ENCODE measurements at regions not wholly inside any gene's neighbourhood (a gene's known extent, or its start where the extent isn't known, plus 50 kb on each side); places are given as distances from the start of the nearest gene placed in this dataset.
"Not testable (repeated sequence)": the region's sequence is repeated elsewhere in the genome, so short reads cannot be mapped to it uniquely, and the experiment has no call there.

GRCh38 chr1:229018674-229019295 lies 252.1 kb upstream of the RAB4A start:
- DNase-seq: no peak

DNA sequence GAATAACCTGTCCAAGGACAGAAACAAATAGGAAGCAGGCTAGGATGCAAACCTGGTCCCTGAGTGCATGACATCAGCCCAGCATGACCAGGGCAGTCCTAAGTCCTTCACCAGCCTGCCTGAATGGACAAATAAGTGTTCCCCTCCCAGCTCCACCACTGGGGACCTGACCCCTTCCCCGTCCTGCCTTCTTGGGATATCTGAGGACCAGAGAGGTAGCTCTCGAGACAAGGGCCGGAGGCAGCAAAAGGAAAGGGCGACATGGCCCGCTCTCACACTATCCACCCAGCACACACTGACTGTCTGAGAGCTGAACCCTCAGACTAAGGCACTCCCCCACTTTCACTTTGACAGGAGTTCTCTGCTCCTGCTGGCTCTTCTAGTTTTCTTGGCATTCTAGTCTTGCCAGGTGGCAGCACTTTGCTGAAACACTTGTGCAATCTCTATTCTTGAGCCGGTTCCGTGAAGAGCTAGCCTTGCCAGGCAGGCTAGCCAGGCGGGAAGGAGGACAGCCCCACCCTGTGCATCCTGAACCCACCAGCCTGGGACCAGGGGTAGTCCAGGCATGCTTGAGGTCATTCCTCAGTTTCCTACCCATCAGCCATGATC lies 251.1 kb upstream of the RAB4A start:
- no peak for DNase-seq

GRCh38 chr1:229021034-229021433 lies 249.9 kb upstream of the RAB4A start:
- not testable (repeated sequence) for DNase-seq

DNA sequence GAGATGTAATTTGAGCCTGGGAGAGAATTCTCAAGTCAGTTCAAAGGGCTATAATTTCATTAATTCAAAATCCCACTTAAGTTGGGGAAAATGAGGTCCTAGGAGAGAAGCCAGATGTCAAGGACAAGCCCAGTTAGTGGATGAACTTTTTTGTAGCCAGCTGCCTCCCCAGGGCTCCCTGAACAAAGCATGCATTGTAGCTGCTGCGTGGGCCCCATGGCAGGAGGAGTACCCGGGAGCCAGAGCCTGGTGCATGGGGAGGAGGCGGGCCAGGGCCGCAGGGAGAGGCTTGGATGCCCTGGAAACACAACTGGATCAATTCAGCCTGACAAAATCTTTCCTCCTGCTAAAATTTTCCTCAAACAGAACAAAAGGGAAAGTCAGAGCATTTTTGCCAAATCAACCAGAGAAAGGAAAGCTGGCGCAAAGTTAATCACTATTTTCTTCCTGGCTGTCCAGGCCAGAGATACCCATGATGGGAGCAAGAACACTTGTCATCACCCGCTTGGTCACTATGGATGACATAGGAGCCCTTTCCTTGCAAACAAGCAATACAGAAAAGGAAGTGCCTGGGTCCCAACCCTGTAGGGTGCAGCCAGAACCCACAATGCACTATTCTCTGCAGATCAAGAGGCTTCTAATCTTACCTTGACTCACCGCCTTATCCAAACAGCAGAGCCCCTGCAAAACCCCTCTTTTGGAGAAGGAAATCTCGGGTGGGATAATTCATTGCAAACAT lies 248.1 kb upstream of the RAB4A start:
- DNase-seq: no peak

DNA sequence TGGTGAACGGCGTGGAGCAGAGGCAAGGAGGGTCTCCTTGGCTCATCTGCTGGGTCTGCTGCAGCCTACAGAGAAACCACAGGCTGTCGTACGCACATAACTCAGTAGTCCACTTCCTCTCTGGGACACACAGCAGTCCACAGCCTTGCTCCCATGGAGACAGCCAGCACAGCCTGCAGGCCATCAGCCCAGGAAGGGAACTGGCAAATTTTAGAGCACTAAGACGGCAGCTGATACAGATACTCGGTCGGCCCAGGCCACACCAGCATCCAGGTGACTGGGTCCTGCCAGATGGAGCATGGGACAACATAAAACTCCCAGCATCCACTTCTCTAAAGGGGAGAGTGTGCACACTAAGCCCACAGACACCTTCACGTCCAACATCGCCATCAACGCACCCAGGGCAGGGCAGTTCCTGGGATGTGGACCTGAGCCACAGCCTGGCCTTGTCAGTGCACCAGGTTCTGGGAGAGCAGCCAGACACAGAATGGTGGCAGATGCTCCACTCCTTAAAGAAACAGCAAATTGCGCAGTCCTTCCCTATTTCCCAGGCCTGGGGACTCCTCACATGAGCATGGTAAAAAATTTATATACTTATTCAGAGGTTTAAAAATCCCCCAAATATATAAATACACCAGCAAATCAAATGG lies 247.1 kb upstream of the RAB4A start:
- DNase-seq: no peak

DNA sequence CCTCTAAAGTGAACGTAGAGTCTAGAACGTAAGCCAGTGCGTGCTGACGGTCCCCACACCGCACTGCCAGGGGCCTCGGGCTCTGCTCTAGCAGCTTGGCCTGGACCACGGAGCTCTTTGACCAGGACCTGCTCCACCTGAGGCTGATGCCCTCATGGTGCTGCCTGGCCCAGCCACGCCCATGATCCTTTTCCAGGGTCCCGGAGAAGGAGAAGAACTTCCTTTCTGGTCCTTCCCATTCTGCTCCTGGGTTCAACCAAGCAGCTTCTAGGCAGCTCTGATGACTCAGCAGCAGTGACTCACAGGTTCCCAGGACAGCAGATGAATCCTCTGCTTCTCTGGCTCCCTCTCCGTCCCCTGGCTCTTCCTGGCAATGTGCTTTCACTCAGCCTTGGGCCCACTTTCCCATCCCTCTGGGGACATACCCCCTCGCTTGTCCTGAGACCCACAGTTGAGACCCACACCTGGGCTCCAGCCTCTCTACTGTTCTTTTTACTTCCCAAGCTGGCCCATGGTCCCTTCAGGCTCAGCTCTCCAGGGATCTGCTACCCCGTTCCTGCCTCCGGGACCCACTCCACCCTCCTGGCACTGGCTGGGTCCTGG lies 246.3 kb upstream of the RAB4A start:
- no peak for DNase-seq

DNA sequence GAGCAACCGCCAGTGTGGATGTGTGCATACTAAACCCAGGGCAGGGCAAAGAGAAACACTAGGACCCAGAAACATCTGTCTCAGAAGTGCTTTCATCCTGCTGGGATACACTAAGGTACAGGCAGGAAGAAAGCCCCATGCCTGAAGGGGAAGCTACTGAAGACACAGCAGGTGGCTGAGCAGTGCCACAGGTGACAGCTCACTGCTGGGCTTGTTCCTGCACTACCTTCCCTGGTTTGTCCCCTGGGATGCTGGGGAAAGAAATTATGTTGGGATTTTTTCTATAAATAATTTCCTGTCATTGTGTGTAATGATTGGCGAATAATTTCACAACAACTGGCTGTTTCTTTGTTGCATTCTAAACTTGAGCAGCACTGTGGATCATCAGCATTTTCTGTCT lies 245.3 kb upstream of the RAB4A start:
- DNase-seq: no peak

- no peak for DNase-seq
Observed at GRCh38 chr1:229027158-229027557, 243.8 kb upstream of the RAB4A start.

DNA sequence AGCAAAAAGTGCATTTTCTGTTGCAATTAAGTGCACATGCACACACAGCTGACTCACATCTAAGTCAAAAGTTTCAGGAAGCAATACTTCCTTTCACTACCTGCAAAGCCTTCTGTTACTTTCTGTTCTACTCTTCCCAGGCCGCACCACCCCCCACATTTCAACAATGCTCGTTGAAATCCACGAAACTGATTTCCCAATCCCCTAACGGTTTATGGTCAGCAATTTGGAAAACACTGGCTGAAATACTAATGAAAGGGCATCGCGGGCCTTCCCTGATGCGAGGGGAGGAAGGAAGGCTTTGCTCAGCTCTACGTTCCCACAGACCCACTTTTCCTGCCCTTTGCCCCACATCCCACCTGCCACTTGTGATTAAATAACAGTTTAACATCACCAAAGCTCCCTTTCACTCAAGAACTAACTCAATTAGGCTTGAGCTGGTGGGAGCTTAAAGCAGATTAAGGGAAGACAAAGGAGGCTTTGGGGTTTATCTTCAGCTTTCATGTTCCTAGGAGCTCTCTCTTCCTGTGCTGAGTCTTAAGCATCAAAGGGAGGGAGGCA lies 243.2 kb upstream of the RAB4A start:
- no peak for DNase-seq

- no peak for DNase-seq
Observed at GRCh38 chr1:229028544-229028943, 242.4 kb upstream of the RAB4A start.

DNA sequence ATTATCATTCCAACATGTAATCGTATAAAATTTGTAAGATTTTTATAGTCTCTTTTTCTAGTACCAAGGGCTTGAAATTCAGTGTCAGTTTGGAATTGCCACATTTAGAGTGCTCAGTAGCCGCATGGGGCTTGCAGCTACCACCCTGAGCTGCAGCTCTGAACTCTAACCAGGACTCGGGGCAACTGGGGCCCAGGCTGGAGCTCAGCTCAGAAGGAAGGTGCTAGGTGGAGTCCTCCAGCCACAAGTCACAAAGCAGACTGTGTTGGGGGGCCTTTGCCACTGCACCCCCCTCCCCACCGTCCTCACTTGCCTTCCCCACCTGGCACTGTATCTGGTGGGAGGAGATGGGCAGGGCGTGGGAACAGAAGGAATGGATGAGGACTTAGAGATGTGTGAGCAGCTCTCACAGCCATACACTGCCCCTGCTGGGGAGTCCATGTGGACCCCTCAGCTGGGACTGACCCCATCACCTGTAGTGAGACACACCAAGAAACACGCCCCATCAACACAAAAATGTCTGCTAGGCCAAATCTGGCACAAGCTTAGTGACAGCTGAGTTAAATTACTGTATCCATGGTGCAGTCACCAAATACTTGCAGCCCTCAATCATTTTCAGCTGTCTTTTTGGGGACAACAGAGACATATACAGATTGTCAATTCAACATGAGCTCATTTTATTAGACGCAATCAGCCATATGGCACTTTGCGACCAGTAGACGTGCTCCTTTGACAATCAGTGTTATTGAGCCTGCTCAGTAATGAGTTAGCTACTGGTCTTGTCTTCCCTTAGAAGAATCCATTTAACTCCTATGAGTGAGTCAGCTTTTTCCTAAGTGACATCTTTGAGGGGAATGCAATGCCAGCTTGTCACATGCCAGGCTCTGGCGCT lies 241.7 kb upstream of the RAB4A start:
- DNase-seq: no peak

DNA sequence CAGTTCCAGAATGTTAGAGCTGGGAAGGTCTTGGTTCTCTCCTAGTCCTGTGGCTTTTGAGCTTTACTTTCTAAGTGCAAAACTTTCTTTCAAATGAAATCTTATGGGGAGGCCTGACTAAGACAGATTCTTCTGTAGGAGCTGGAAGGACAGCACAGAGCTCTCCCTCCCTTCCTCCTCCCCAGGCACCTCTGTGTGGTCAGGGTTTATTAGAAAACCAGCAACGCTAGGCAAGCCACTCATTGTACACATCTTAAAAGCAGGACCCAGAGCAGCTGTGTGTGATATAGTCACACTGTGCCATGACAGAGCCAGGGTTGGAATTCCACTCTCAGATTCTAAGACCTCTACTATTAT lies 241.1 kb upstream of the RAB4A start:
- DNase-seq: no peak

DNA sequence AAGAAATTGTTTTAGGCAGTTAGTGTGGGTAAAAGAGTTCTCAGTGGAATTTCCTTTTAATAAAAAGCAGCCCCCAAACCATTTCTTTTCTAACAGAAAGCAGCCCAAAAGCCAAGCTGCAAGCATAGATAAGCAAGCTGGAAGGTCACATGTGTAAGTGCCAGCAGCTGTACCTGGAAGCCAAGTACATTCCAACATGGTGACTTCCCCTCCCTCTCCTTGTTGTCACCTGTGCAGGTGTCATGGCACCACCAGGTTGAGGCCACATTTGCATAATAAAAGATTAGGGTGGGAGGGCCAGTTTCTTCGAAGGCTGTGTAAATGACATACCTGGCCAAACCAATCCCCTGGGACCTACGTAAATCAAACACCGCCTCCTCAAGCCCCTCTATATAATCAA lies 240.3 kb upstream of the RAB4A start:
- DNase-seq: no peak

GRCh38 chr1:229031061-229031460 lies 239.8 kb upstream of the RAB4A start:
- DNase-seq: no peak

DNA sequence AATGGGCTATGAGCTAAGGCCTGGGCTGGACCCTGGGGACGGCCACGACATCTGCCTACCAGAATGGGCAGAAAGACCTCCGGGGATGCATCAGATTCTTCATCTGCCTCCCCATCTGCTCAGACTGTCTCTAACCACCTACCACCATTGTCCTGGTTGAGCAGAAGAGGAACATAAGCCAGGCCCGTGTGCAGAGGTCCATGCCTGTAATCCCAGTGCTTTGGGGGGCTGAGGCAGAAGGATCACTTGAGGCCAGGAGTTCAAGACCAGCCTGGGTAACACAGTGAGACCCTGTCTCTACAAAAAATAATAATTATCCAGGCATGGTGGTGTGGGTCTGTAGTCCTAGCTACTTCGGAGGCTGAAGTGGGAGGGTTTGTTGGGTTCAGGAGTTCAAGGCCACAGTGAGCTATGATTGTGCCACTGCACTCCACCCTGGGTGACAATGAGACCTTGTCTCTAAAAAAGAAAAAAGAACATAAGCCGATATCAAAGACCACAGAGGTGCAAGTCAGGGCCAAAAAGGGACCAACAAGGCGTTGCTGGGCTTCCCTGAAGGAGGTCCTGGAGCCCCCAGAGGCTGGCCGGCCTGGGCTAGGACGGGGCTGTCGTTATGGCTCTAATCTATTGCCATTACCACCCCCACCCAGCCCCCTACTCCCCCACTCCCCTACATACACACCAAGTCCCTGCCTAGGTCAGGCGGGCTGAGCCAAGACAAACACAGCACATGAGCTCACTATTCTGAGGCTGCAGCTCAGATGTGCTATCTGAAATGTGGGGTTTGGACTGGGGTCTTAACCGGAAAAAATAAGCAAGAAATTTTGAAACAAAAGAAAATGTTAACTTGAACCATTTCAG lies 239.2 kb upstream of the RAB4A start:
- DNase-seq: no peak

DNA sequence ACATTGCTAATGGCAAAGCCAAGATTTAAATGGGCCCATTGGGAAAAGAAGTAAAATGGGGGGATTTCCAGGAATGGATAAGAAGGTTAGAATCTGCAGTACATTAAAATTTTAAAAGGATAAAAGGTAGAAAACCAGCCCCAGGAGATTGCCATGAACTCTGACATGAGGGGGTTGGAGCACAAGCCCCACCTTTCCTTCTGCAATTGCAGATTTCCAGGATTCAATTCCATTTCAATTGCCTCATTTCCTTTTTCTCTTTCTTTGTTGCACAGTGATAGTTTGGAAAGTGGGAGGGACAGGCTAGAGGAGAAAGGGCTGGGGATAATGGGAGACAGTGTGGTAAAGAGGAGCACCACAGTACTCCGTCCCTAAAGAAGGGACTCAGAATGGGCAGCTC lies 238.5 kb upstream of the RAB4A start:
- no peak for DNase-seq

DNA sequence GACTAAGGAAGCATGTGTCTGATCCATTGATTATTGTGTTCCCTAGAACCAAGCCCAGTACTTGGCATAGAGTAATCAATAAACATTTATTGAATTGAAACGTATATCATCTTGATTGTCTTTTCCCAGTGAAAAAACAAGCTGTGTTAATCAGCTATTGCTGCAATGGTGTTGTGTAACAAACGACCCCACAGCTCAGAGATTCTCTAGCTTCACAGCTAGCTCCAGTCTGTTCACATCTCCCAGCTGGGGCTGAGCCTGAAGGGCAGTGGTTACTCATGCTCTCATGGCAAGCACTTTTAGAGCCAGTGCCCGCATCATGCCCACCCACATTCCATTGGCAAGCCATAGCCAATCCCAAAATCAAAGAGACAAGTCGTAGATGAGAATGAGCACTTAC lies 237.4 kb upstream of the RAB4A start:
- no peak for DNase-seq

- no peak for DNase-seq
Observed at GRCh38 chr1:229034342-229034741, 236.6 kb upstream of the RAB4A start.

GRCh38 chr1:229035054-229035747 lies 235.7 kb upstream of the RAB4A start:
- DNase-seq: no peak

GRCh38 chr1:229035748-229036082 lies 235.2 kb upstream of the RAB4A start:
- no peak for DNase-seq

All from NCI-H1436 (cell line).